ENCODE measurements at regions not wholly inside any gene's neighbourhood (a gene's known extent, or its start where the extent isn't known, plus 50 kb on each side); places are given as distances from the start of the nearest gene placed in this dataset.
"Not testable (repeated sequence)": the region's sequence is repeated elsewhere in the genome, so short reads cannot be mapped to it uniquely, and the experiment has no call there.

DNA sequence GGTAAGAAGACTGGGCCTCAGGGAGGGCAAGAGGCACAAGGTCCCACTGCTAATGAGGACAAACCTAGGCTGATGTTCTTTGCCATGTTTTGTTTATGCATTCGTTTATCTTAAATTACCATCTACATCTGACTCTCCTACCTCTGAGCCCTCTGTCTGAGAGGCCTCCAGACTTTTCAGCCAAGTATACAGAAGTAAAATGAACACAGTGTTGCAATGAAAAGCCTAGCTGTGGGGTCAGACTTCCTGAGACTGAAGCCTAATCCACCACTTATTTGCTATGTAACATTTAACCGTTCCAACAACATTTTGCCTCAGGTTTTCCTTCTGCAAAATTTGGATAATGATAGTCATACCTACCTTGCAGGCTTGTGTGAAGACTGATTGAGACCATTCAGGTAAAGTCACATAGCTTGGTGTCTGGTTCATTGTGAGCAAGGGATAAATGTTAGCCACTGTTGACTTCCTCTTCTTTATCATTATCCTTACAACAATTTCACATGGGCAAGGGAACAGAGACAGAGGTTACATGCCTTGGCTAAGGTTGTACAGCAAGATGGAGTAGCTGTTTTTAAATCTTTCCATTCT, 374.9 kb upstream of the CLINT1 start:
- POLR2A ChIA-PET = no interaction called here
- Mint-ChIP-seq H3K4me3 (no peak overlapping the region), H3K27ac (no peak overlapping the region), H3K27me3 (ENCODE audit: low read depth) (no peaks in the 10 kb centered on the region), H3K9me3 (peaks cover 5% of the 10 kb centered on the region), H3K4me1 (peaks cover 4% of the 10 kb centered on the region; the same call in 1 of the 2 replicates), H3K36me3 (no peaks in the 10 kb centered on the region)
- DNase-seq (ENCODE audit: low spot score) (no peak), ATAC-seq (no peak)
- CTCF ChIA-PET = no interaction called here
- TF ChIP-seq, protein P1, sequence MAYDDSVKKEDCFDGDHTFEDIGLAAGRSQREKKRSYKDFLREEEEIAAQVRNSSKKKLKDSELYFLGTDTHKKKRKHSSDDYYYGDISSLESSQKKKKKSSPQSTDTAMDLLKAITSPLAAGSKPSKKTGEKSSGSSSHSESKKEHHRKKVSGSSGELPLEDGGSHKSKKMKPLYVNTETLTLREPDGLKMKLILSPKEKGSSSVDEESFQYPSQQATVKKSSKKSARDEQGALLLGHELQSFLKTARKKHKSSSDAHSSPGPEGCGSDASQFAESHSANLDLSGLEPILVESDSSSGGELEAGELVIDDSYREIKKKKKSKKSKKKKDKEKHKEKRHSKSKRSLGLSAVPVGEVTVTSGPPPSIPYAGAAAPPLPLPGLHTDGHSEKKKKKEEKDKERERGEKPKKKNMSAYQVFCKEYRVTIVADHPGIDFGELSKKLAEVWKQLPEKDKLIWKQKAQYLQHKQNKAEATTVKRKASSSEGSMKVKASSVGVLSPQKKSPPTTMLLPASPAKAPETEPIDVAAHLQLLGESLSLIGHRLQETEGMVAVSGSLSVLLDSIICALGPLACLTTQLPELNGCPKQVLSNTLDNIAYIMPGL (CRISPR knock-in tag; IDR thresholded peaks at IDR 0.05) = no peak
- TF ChIP-seq JAZF1 (CRISPR knock-in tag; IDR thresholded peaks at IDR 0.05) = no peak
- TF ChIP-seq, protein P2, sequence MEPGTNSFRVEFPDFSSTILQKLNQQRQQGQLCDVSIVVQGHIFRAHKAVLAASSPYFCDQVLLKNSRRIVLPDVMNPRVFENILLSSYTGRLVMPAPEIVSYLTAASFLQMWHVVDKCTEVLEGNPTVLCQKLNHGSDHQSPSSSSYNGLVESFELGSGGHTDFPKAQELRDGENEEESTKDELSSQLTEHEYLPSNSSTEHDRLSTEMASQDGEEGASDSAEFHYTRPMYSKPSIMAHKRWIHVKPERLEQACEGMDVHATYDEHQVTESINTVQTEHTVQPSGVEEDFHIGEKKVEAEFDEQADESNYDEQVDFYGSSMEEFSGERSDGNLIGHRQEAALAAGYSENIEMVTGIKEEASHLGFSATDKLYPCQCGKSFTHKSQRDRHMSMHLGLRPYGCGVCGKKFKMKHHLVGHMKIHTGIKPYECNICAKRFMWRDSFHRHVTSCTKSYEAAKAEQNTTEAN (CRISPR knock-in tag; IDR thresholded peaks at IDR 0.05) = no peak
- TF ChIP-seq, protein P3, sequence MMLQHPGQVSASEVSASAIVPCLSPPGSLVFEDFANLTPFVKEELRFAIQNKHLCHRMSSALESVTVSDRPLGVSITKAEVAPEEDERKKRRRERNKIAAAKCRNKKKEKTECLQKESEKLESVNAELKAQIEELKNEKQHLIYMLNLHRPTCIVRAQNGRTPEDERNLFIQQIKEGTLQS (CRISPR knock-in tag; conservative IDR thresholded peaks at IDR 0.05) = no peak
- TF ChIP-seq CREM (CRISPR knock-in tag; IDR thresholded peaks at IDR 0.05) = no peak
- TF ChIP-seq, protein P4, sequence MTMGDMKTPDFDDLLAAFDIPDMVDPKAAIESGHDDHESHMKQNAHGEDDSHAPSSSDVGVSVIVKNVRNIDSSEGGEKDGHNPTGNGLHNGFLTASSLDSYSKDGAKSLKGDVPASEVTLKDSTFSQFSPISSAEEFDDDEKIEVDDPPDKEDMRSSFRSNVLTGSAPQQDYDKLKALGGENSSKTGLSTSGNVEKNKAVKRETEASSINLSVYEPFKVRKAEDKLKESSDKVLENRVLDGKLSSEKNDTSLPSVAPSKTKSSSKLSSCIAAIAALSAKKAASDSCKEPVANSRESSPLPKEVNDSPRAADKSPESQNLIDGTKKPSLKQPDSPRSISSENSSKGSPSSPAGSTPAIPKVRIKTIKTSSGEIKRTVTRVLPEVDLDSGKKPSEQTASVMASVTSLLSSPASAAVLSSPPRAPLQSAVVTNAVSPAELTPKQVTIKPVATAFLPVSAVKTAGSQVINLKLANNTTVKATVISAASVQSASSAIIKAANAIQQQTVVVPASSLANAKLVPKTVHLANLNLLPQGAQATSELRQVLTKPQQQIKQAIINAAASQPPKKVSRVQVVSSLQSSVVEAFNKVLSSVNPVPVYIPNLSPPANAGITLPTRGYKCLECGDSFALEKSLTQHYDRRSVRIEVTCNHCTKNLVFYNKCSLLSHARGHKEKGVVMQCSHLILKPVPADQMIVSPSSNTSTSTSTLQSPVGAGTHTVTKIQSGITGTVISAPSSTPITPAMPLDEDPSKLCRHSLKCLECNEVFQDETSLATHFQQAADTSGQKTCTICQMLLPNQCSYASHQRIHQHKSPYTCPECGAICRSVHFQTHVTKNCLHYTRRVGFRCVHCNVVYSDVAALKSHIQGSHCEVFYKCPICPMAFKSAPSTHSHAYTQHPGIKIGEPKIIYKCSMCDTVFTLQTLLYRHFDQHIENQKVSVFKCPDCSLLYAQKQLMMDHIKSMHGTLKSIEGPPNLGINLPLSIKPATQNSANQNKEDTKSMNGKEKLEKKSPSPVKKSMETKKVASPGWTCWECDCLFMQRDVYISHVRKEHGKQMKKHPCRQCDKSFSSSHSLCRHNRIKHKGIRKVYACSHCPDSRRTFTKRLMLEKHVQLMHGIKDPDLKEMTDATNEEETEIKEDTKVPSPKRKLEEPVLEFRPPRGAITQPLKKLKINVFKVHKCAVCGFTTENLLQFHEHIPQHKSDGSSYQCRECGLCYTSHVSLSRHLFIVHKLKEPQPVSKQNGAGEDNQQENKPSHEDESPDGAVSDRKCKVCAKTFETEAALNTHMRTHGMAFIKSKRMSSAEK (CRISPR knock-in tag; IDR thresholded peaks at IDR 0.05; ENCODE audit: borderline replicate concordance) = no peak
- TF ChIP-seq HMGA2 (CRISPR knock-in tag; IDR thresholded peaks at IDR 0.05) = no peak
- no peak for TF ChIP-seq ZNF317 (CRISPR knock-in tag; IDR thresholded peaks at IDR 0.05; ENCODE audit: borderline replicate concordance, low read depth)
- TF ChIP-seq, protein P5, sequence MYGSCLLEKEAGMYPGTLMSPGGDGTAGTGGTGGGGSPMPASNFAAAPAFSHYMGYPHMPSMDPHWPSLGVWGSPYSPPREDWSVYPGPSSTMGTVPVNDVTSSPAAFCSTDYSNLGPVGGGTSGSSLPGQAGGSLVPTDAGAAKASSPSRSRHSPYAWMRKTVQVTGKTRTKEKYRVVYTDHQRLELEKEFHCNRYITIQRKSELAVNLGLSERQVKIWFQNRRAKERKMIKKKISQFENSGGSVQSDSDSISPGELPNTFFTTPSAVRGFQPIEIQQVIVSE (CRISPR knock-in tag; IDR thresholded peaks at IDR 0.05; ENCODE audit: borderline replicate concordance) = no peak
- TF ChIP-seq NFYB (CRISPR knock-in tag; conservative IDR thresholded peaks at IDR 0.05; ENCODE audit: low read depth) = no peak
- no peak for TF ChIP-seq GTF2I (CRISPR knock-in tag; conservative IDR thresholded peaks at IDR 0.05)
- TF ChIP-seq, protein P6, sequence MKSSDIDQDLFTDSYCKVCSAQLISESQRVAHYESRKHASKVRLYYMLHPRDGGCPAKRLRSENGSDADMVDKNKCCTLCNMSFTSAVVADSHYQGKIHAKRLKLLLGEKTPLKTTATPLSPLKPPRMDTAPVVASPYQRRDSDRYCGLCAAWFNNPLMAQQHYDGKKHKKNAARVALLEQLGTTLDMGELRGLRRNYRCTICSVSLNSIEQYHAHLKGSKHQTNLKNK (CRISPR knock-in tag; IDR thresholded peaks at IDR 0.05) = no peak
- TF ChIP-seq ZNF263 (CRISPR knock-in tag; IDR thresholded peaks at IDR 0.05; ENCODE audit: low read depth) = no peak
- no peak for TF ChIP-seq ELF4 (CRISPR knock-in tag; IDR thresholded peaks at IDR 0.05; ENCODE audit: low read depth)
- TF ChIP-seq SMAD3 (CRISPR knock-in tag; IDR thresholded peaks at IDR 0.05; ENCODE audit: borderline replicate concordance) = no peak
- TF ChIP-seq RELA (CRISPR knock-in tag; IDR thresholded peaks at IDR 0.05; ENCODE audit: borderline replicate concordance) = no peak
- TF ChIP-seq, protein P7, sequence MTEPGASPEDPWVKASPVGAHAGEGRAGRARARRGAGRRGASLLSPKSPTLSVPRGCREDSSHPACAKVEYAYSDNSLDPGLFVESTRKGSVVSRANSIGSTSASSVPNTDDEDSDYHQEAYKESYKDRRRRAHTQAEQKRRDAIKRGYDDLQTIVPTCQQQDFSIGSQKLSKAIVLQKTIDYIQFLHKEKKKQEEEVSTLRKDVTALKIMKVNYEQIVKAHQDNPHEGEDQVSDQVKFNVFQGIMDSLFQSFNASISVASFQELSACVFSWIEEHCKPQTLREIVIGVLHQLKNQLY (CRISPR knock-in tag; IDR thresholded peaks at IDR 0.05) = no peak
- TF ChIP-seq, protein P8, sequence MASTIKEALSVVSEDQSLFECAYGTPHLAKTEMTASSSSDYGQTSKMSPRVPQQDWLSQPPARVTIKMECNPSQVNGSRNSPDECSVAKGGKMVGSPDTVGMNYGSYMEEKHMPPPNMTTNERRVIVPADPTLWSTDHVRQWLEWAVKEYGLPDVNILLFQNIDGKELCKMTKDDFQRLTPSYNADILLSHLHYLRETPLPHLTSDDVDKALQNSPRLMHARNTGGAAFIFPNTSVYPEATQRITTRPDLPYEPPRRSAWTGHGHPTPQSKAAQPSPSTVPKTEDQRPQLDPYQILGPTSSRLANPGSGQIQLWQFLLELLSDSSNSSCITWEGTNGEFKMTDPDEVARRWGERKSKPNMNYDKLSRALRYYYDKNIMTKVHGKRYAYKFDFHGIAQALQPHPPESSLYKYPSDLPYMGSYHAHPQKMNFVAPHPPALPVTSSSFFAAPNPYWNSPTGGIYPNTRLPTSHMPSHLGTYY (CRISPR knock-in tag; IDR thresholded peaks at IDR 0.05) = no peak
- no peak for TF ChIP-seq ZNF232 (CRISPR knock-in tag; IDR thresholded peaks at IDR 0.05)

DNA sequence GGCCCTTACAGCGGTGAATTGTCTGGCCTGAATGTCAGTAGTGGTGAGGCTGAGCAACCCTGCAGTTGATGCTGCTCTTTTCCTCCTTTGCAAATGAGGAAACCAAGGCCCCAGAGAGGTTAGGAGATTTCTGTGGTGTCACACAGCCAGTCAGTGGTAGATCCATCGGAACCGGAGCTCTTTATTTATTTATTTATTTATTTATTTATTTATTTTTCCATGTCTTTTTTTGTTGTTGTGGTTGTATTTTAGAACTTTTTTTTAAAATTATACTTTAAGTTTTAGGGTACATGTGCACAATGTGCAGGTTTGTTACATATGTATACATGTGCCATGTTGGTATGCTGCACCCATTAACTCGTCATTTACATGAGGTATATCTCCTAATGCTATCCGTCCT, 368.4 kb upstream of the CLINT1 start:
- H3K27ac Mint-ChIP-seq; H3K27me3 Mint-ChIP-seq (ENCODE audit: low read depth); ATAC-seq; POLR2A ChIA-PET; DNase-seq (ENCODE audit: low spot score); H3K4me3 Mint-ChIP-seq; H3K36me3 Mint-ChIP-seq; H3K4me1 Mint-ChIP-seq: not testable (repeated sequence)
- peaks cover 32% of the 10 kb centered on the region for H3K9me3 Mint-ChIP-seq
- CTCF ChIA-PET = interaction anchor here (1.2 to 2.3 kb wide), 3 partner anchors 52 to 232 kb away, joined by 3 to 14 read pairs (median 3); no protein-coding TSS in a partner anchor

Measured in WTC11 (cell line).